ENCODE measurements at regions not wholly inside any gene's neighbourhood (a gene's known extent, or its start where the extent isn't known, plus 50 kb on each side); places are given as distances from the start of the nearest gene placed in this dataset.

DNA sequence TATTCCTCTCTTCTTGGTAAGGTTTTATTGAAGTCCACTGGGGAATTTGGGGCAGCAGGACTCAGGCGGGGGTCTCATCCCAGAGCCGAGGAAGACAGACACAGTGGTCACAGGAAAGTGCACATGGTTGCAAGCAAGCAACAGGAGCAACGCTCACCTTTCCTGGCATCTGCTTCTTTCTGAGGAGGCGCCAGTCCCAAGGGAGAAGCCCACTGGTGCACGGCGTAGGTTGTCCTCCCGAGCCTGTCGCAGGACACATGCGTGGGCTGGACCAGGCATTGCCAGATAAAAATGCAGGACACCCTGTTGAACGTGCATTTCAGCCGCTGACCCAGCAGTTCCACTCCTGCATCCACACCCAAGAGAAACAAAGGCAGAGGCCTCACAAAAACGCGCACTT lies 72.4 kb upstream of the OLFM1 start:
- H3K27ac ChIP-seq (ENCODE audit: low read depth in 2 of 2, low read length in 1 of 2) = no peak overlapping the region
- POLR2A ChIA-PET = interaction anchor here (1.7 kb wide), 1 partner anchor 8 kb away, joined by 3 read pairs; no protein-coding TSS in a partner anchor

DNA sequence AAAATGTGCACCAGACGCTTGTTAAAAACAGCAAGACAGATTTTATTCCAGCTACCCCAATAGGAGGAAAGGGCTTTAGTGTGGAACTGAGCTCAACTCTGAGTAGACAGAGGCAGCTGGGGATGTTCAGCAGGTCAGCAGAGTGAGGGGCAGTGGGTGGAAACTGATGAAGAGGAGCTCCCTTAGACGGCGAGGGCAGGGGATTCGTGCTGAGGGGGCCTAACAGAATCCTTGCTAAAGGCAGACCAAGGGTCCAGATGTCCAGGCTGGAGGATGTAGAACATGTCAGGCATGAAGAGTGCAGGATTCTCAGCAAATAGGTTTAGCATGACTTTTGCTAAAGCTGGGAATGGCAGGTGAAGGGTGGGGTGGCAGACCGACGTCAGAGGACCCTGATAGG lies 71.9 kb upstream of the OLFM1 start:
- no peak for DNase-seq
- H2AFZ ChIP-seq (ENCODE audit: low read depth) = no peak overlapping the region
- no peaks in the 10 kb centered on the region for H3K36me3 ChIP-seq (replicated peaks in 1 of 2; ENCODE audit: control insufficient read depth in 1 of 2, insufficient read depth in 2 of 2, low read length in 1 of 2)
- H3K9me2 ChIP-seq = no peaks in the 10 kb centered on the region
- no peaks in the 10 kb centered on the region for H3F3A ChIP-seq (replicated peaks; ENCODE audit: insufficient read depth)
- no peaks in the 10 kb centered on the region for H3K9me3 ChIP-seq
- POLR2A ChIA-PET = interaction anchor here (1.7 kb wide), 1 partner anchor 9 kb away, joined by 3 read pairs; no protein-coding TSS in a partner anchor
- H3K9ac ChIP-seq = no peak overlapping the region
- no peak overlapping the region for H3K4me2 ChIP-seq
- CTCF ChIA-PET = interaction anchor here (1.0 kb wide), 1 partner anchor 53 kb away, joined by 3 read pairs; no protein-coding TSS in a partner anchor
- H3K4me1 ChIP-seq (ENCODE audit: control insufficient read depth in 1 of 2, insufficient read depth in 2 of 2, low read depth in 1 of 2, low read length in 1 of 2) = no peaks in the 10 kb centered on the region
- TF ChIP-seq TAF1 (IDR thresholded peaks at IDR 0.05; ENCODE audit: borderline replicate concordance, low read depth, low read length) (no peak), USF2 (IDR thresholded peaks at IDR 0.05; ENCODE audit: borderline replicate concordance, low read depth, low read length) (no peak), SMC3 (IDR thresholded peaks at IDR 0.05; ENCODE audit: low read depth, low read length) (no peak)
- no peak overlapping the region for H3K27ac ChIP-seq (ENCODE audit: low read depth in 2 of 2, low read length in 1 of 2)
- H3K27me3 ChIP-seq (ENCODE audit: insufficient read depth) = no peaks in the 10 kb centered on the region
- H4K20me1 ChIP-seq (ENCODE audit: insufficient read depth) = no peaks in the 10 kb centered on the region
- H3K79me2 ChIP-seq (ENCODE audit: insufficient read depth) = no peaks in the 10 kb centered on the region
- H3K4me3 ChIP-seq (ENCODE audit: low read depth in 2 of 2, low read length in 1 of 2) = no peak overlapping the region
- WGBS (ENCODE audit: low lambda C conversion rate) = 44% methylated on average over 6 of the region's 6 CpGs

More for the DNA sequence above, 72.4 kb upstream of the OLFM1 start:
- H3K4me3 ChIP-seq (ENCODE audit: low read depth in 2 of 2, low read length in 1 of 2) = no peak overlapping the region
- H4K20me1 ChIP-seq (ENCODE audit: insufficient read depth) = no peaks in the 10 kb centered on the region
- no peak for DNase-seq
- H2AFZ ChIP-seq (ENCODE audit: low read depth) = no peak overlapping the region
- no peak overlapping the region for H3K9ac ChIP-seq
- no peaks in the 10 kb centered on the region for H3K27me3 ChIP-seq (ENCODE audit: insufficient read depth)
- WGBS (ENCODE audit: low lambda C conversion rate) = 41% methylated on average over 9 of the region's 13 CpGs
- H3K9me3 ChIP-seq = no peaks in the 10 kb centered on the region
- H3K36me3 ChIP-seq (replicated peaks in 1 of 2; ENCODE audit: control insufficient read depth in 1 of 2, insufficient read depth in 2 of 2, low read length in 1 of 2) = no peaks in the 10 kb centered on the region
- TF ChIP-seq FOXJ3 (CRISPR knock-in tag; IDR thresholded peaks at IDR 0.05) = no peak
- TF ChIP-seq, protein P1, sequence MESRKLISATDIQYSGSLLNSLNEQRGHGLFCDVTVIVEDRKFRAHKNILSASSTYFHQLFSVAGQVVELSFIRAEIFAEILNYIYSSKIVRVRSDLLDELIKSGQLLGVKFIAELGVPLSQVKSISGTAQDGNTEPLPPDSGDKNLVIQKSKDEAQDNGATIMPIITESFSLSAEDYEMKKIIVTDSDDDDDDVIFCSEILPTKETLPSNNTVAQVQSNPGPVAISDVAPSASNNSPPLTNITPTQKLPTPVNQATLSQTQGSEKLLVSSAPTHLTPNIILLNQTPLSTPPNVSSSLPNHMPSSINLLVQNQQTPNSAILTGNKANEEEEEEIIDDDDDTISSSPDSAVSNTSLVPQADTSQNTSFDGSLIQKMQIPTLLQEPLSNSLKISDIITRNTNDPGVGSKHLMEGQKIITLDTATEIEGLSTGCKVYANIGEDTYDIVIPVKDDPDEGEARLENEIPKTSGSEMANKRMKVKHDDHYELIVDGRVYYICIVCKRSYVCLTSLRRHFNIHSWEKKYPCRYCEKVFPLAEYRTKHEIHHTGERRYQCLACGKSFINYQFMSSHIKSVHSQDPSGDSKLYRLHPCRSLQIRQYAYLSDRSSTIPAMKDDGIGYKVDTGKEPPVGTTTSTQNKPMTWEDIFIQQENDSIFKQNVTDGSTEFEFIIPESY (IDR thresholded peaks at IDR 0.05; ENCODE audit: borderline replicate concordance, low read depth) = no peak
- TF ChIP-seq, protein P2, sequence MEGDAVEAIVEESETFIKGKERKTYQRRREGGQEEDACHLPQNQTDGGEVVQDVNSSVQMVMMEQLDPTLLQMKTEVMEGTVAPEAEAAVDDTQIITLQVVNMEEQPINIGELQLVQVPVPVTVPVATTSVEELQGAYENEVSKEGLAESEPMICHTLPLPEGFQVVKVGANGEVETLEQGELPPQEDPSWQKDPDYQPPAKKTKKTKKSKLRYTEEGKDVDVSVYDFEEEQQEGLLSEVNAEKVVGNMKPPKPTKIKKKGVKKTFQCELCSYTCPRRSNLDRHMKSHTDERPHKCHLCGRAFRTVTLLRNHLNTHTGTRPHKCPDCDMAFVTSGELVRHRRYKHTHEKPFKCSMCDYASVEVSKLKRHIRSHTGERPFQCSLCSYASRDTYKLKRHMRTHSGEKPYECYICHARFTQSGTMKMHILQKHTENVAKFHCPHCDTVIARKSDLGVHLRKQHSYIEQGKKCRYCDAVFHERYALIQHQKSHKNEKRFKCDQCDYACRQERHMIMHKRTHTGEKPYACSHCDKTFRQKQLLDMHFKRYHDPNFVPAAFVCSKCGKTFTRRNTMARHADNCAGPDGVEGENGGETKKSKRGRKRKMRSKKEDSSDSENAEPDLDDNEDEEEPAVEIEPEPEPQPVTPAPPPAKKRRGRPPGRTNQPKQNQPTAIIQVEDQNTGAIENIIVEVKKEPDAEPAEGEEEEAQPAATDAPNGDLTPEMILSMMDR (IDR thresholded peaks at IDR 0.05) = no peak
- H3K79me2 ChIP-seq (ENCODE audit: insufficient read depth) = no peaks in the 10 kb centered on the region
- no peaks in the 10 kb centered on the region for H3K4me1 ChIP-seq (ENCODE audit: control insufficient read depth in 1 of 2, insufficient read depth in 2 of 2, low read depth in 1 of 2, low read length in 1 of 2)
- CTCF ChIA-PET = interaction anchor here (1.0 kb wide), 1 partner anchor 54 kb away, joined by 3 read pairs; no protein-coding TSS in a partner anchor
- H3K9me2 ChIP-seq = no peaks in the 10 kb centered on the region
- no peaks in the 10 kb centered on the region for H3F3A ChIP-seq (replicated peaks; ENCODE audit: insufficient read depth)
- H3K4me2 ChIP-seq = no peak overlapping the region
